GM19395 (cell line): ENCODE measurements at regions not wholly inside any gene's neighbourhood (a gene's known extent, or its start where the extent isn't known, plus 50 kb on each side); places are given as distances from the start of the nearest gene placed in this dataset.

ENCODE experiments used
- ATAC-seq: cut with Tn5 transposase; IDR thresholded peaks from one replicate; pipeline ENCODE4 v1.9.1; 2021; ENCODE audit warnings: mild to moderate bottlenecking, moderate library complexity; ENCODE audit not compliant: unreplicated experiment

DNA sequence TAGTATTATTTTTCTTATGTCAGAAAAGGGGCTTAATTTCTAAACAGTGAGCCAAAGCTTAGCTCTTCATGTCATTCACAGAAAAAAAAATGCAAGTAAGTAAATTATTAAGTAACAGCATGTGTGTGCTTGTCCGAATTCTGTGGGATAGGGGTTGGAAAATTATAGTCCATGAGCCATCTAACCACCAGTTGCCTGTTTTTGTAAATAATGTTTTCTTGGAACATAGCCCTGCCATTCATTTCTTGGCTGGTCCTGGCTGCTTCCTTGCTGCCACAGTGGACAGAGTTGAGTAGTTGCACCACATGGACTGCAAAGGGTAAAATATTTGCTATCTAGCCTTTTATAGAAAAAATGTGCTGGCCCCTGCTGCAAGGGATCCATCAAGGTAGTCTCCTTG lies 513.7 kb upstream of the WWC1 start:
- ATAC-seq, result no peak

DNA sequence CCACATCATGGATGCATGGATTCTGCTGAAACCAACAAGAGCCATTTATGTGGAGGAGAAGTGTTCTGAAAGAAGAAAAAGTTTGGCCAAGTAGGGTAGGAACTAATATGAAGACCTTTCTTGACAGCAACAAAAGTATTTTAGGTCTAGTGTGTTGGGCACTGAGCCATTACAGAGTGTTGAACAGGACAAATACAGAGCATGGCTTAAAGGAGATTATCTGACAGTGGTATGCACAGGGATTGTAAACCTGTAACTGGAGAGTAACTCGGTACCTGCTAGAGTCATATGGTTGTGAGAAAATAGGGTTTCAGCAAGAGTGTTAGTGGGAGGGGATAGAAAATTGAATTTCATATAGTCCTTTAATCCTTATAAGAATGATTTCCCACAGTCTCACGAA lies 513.2 kb upstream of the WWC1 start:
- ATAC-seq, result no peak

DNA sequence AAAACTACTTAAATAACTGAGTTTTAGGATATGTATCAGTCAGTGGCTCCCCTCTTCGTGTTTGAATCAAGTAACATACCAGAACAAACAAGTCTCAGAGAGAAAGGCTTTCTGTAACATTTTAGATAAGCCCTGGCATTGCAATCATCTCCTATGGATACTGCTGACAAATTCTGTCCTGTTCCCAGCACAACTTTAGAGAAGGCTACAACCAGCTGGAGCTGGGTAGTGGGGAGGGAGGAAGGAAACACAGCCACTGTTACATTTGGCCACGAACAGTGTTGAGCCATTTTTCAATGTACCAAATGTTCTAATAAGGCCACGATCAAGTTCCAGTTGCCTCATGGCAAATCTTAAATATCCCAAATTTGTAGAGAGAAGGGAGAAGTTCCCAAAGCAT lies 511.8 kb upstream of the WWC1 start:
- ATAC-seq, result no peak

DNA sequence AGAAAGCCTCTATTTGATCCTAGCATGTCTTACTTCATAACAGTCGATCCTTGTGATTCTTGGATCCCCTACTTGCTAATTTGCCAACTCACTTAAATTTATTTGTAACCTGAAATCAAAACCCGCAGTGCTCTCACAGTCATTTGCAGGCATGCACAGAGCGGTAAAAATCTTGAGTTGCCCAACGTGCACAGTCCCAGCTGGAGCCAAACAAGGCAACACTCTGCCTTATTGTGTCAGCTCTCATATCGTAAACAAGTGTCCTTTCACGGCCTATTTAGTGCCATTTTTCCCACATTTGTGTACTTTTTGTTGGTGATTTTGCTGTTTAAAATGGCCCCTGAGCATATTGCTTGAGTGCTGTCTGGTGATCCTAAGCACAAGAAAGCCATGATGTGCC lies 511.3 kb upstream of the WWC1 start:
- no peak for ATAC-seq

DNA sequence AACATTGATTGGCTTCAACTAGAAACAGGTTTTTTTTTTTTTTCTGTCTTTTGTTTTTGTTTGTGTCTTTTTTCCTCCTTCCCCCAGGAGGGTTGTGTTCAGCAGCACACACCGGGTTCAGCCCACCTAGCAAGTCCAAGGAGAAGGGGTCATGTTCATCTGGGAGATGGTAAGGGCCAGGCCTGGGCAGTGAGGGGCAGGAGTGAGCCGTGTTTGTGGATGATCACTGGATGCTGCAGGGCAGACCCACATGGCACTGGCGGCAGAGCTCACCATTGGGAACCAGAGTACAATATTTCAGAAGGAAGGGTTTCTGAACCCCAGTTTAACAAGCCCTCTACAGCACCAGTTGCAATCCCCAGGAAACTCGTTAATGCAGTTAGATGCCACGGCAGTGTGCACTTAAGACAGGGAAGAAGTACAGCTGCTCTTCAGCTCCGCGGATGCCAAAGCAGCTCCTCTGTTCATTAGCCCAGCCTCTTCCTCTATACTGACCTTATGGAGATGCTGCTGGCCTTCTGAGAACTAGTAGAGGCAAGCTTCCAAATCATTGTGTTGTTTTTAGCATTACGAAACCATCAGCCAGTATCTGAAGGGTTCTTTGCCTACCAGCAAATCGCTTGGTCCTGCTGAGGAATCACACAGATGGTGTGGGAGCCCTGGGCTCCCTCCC lies 508.2 kb upstream of the WWC1 start:
- ATAC-seq, result no peak

DNA sequence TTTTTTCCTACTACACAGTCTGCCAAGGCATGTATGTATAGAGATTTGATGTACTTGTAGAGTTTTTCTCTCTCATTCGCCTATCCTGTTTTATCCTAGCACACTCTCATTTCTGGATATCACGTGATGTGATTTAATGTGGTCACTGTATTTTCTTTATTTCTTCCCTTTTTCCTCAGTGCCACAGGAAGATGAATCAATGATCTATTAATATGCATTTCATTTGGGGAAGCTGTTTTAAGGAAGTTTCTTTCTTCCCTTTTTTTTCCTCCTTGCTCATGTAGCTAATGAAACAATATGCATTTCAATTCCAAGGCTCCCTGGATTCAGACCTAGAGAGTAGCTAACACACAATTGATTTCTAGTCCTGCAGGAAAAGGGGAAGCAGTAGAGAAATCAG lies 506.3 kb upstream of the WWC1 start:
- no peak for ATAC-seq

DNA sequence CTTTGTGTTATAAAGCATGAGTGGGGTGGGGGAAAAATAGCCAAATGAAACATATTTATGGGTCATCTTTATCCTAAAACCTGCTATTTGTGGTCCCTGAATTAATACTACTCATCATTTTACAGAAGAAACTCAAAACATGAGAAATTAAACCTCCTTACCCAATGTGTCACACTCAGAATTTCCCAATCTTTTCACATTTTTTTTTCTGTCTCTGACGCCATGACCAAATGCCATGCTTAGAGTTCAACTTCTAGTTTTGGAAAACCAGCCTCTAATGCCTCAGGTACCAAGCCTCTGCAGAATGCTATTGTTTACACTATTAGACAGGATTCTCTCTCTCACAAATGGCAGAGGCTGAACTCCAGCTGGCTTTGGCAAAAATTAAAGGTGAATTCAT lies 505.5 kb upstream of the WWC1 start:
- ATAC-seq, result no peak

DNA sequence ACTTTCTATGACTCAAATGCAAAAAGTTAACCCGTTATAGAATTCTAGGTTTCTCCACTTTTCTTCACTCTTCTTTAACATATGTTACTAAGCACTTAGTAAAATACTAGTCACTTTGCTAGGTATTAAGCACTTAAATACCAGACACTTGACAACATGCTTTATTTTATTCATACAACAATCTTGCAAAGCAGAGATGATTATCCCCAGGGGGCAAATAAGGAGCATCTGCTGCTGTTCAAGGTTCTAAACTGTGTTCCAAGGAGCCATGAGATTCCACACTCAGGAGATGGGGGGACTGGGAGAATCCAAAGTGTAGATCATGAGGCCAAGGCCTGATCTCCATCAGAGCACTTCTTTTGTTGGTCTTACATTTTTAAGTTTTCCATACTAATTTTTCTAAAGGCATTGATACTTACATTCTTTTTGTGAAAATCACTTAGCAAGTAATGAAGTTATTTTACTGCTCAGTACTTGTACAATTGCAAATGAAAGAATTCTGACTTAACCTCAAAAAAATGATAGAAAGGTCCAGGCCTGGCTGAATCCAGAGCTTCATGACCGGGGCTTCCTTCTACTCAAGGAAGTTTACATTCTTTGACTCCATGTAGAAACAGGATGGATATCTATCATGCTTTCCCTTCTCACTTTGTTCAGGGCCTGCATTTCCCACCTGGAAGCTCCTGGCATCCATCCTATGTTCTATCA lies 504.4 kb upstream of the WWC1 start:
- no peak for ATAC-seq

DNA sequence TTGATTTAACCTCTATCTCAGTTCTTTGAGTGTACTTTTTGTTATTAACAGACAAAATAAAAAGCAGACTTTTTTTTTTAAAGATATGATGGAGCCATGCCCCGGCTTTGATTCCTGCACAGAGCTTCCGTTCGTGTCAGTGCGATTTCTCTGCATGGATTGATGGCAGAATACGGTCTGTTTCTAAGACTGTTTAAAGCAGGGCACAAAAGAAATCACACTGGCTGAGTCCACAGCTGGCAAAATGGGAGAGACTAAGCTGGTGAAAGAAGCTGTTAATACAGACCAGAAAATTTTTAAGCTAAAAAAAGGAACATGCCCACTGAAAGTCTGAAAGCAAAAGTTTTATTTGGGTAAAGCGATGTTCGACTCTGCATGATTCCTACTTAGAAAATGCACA lies 501.4 kb upstream of the WWC1 start:
- no peak for ATAC-seq

DNA sequence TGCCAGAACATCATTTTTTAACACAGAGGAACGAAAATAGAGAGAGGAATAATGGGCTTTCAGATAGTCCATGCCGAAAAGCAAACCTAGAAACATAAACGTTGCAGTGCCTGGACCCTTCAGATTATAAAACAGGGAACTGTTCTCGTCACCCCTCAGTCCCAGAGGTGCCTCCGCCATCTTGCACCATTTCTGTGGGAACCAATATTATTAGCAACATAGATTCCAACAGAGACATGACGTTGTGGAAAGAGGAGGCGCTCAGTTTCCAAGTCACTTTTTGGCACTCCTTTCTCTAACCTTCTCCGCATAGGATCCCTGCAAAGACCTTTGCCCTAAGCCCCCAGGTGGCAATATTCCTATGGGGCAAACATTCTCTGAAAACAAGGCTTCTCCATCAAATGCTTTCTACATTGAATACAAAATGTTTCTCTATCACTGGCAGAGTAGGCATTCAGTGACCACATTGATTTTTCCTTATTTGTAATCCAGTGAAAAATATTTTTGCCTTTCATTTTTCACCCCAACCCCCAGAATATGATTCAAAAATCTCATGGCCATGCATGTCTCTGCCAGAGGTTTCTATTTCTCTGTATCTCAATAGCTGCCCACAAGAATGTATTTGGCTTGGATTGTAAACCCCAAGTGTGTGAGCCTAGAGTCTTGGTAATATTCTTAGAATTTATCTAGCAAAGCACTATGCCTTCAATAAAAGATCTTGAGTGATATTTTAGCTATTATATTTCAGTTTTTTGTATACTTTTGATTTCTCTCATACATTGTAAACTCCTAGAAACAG lies 500.8 kb upstream of the WWC1 start:
- ATAC-seq, result no peak

DNA sequence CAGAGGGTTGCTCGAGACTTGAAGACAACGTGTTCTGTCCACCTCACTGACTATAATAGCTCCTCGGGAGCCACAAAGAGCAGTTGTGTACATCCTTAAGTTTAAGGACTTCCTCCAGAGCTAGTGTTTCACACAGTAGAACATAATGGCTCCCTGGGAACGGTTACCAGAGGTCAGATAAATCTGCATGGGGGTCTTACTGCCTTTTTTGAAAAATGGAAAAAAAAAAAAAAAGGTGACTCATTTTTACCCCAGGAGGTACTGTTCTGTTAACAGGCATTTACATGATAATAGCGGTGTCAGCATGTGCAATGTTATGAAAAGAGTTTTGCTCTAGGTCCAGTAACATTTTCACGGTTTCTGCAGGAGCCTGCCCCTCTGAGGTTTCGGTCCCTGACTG lies 498.9 kb upstream of the WWC1 start:
- ATAC-seq, result no peak

DNA sequence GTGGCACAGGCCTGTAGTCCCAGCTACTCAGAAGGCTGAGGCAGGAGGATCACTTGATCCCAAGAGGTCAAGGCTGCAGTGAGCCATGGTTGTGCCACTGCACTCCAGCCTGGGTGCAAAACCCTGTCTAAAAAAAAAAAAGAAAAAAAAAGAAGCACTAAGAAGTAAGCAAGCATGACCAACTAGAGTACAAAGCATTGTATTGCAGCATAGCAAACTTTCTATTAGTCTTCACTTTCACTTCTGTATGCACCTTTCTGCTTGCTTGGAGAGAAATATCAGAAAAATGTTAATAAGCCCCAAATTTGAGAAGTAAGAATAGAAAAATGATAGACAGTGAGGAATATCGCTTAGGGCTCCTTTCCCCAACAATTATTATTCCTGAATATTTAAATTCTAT lies 497.7 kb upstream of the WWC1 start:
- ATAC-seq, result no peak

DNA sequence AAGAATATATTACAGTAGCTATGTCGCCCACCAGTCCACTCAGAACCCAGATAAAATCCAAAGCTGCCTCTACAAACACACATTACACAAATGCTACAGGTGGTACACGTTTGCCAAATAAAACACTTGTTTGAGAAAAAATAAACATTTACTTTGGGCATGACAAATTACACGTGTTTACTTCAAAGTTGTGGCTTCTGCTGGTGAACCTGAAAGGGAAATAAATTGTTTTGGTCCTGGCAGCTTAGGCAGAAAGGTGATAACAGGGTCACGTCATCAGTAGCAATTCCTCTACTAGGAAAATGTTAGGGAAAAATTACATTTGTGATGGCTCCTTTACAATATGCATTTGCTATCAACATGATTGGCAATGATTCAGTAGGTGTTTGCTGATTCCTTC lies 497.3 kb upstream of the WWC1 start:
- no peak for ATAC-seq

DNA sequence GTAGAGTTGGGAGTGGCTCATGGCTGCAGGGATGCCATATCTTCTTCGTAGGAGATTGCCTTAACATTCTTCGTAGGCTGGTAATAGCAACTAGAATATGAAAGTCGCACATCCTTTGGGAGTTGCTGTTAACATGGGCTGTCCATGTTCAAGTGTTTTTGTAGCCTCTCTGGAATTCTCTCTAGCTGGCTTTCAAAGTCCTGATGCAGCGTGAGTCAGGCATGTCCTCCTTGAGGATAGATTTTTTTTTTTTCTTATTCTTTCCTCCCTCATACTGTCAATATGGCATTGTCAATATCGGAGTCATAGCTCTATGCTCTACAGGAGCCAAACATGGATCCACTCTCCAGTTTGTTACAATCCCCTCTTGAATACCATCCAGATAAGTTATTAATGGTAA lies 494.8 kb upstream of the WWC1 start:
- ATAC-seq, result no peak

DNA sequence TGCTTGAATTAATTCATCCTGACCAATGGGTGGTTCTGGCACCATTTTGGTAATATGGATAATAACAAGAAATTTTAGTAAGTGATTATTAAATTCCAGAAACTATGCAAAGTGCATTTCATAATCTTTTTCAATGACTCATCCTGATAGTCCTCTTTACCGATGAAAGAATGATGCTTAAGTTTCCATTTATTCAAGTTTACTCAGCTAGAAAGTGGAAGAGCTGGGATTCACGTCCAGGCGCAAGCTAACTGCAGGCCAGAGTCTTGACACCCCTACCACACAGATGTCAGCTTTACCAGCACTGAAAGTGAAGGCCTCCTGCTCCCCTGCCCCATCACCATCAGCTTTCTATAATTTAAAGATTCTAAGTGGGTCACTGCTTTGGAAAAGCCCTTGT lies 493.5 kb upstream of the WWC1 start:
- no peak for ATAC-seq

DNA sequence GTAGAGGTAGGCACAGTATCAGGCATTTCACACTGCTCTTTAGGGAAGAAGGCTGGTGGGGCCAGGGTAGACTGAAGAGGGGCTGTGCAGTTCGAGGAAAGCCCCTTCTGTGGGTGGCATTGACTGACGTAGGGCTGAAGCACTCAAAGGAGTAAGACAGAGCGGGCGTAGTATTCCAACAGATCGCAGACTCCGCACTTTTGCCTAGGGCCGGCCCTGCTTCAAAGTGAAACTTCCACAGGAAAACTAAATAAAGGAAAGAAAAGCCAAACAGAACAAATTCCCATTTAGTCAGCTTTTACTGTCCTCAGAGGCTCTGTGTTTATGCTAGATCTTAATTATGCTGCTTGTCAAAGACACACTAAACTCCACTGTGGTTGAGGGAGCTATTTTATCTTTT lies 493.0 kb upstream of the WWC1 start:
- no peak for ATAC-seq

DNA sequence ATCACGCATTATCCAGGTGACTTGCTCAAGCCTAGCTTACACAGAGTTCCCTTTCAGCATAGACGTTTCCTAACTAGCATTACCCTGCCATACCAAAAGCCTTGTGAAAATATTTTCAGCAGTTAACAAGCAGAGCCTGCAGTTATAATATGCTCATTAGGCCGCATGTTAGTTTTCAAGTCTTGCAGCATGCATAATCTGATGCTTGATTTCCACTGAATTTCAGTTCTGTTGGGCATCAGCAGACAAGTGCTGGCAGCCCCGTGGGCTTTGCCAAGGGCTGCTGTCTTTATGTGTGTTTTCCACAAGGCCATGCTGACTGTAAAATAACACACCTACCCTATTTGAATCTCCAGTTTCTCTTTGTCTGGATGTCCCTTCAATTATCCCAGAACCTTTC lies 491.0 kb upstream of the WWC1 start:
- no peak for ATAC-seq

DNA sequence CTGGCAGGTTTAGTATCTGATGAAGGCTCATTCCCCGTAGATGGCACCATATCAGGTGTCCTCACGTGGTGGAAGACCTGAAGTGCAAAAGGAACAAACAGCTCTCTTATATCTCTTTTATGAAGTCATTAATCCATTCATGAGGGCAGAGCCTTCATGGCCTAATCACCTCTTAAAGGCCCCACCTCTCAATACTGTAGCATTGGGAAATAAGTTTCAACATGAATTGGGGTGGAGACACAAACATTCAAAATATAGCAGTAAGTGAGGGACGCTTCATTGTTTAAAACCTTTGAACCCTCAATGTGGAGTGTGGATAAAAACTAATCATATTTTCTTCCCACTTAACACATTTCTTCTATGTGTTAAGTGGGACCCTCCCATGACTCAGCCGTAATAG lies 489.4 kb upstream of the WWC1 start:
- no peak for ATAC-seq

DNA sequence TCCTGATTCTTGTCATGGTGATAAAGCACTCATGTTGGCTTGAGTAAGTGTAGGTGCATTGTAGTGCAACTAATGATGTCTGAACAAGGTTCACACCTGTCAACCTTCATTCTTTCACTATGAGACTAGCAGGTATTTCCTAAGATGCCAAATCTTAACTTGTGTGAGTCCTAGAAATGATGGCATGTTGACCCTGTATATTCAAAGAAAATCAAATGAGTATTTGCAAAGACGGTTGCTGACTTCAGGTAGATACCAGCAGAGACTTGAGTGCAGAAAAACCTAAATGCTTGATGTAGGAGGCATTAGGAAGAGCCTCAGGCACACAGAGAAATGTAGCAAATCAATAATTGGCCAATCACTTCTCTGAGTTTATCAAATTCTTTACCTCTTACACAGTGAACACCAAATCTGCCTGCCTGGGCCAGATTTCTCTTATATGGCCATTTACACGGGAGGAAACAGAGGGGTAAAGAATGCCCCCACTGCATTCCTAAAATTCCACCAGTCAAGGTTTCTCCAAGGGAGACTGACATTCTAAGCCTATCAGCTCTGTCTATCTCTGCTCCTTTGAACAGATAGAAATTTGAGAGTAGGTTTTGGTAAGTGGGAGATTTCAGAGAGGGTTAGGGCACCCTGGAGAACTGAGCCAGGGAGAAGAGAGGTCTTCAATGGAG lies 488.6 kb upstream of the WWC1 start:
- ATAC-seq, result no peak

DNA sequence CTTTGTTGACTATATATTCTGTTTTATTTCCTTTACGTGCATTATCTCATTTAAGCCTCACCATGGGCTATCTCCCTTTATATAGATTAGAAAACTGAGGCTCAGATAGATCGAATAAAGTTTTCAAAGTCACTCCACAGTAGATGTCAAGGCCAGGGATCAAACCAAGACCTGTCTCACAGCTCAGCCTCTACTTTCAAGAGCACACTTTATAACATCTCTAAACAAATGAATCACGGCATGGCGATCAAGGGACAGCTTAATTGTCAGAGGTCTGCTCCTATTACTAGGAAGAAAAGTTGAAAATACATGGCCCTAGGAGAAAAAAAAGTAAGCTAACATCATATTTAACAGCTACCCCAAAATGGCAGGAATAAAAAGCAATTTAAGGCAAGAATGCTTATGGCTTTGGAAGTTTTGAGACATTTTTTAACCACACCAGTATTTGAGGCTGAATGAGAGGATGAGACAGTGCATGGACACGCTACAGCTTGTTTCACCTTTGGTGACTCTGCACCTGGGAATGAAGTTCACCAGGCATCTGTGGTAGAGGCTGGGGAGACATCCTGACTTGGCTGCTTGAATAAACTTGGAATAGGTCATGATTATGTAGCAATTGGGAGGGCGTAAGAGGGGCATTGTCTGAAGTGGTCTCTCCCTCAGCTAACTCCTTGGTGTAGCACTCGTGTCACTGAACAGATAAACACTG lies 486.8 kb upstream of the WWC1 start:
- ATAC-seq, result no peak

DNA sequence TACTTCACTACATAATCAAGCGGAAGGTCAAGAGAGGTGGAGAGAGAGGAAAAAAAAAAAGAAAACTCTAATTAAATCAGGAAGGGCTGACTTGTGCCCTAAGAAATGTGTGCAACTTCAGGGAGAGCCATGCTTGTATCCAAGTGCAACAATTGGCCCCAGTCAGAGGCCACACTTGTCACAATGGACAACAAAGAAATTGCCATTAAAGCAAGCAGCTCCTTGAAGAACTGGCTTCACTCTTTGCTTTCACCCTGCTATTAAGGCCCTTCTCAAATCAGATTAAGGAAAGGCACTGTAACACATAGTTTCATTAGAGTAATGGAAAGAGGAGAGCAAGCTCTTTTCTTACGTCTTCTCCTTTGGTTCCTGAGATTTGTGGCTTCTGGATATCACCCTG lies 480.9 kb upstream of the WWC1 start:
- ATAC-seq, result no peak
